ENCODE measurements at regions not wholly inside any gene's neighbourhood (a gene's known extent, or its start where the extent isn't known, plus 50 kb on each side); places are given as distances from the start of the nearest gene placed in this dataset.

DNA sequence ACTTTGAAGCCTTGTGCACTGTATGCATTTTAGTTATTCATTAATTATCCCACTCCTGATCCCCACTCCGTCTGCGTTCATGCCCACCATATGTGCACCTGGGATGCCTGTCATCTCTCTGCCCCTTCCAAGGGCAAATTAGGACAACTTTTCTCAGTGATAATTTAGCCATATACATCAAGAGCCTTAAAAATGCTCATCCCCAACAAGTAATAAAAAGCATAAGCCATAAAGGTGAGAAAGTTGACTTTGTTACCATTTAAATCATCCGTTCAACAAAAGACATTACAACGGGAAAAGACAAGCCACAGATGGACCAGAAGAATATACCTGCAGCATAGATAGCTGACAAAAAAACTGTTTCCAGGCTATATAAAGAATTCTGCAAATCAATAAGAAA, 131.4 kb upstream of the LINGO1 start (continued):
- no peak for TF ChIP-seq SMARCC2 (IDR thresholded peaks at IDR 0.05)
- no peak for TF ChIP-seq ZIK1 (CRISPR knock-in tag; IDR thresholded peaks at IDR 0.05; ENCODE audit: borderline replicate concordance, low read depth)
- no peak for TF ChIP-seq DMAP1 (CRISPR knock-in tag; IDR thresholded peaks at IDR 0.05)

- ATAC-seq (no peak), DNase-seq (ENCODE audit: low spot score) (no peak), FAIRE-seq (no peak)
- intact Hi-C loops (cut with micrococcal nuclease; ENCODE audit: unreplicated experiment) (no loop called here), in situ Hi-C loops (cut with HindIII; ENCODE audit: extremely low pct_ligation_motif_present, low pct_unique_long_range_greater_than_20kb) (no loop called here)
- 23% methylated on average over 15 of the region's 15 CpGs for WGBS (ENCODE audit: low lambda C conversion rate)
- H3K4me3 ChIP-seq (replicated peaks in 1 of 3; ENCODE audit: insufficient read depth in 1 of 3, low read depth in 2 of 3, low read length in 3 of 3): no peak overlapping the region
- no peaks in the 10 kb centered on the region for H3K79me2 ChIP-seq (ENCODE audit: insufficient read depth, low read length)
- no peaks in the 10 kb centered on the region for H4K20me1 ChIP-seq (ENCODE audit: insufficient read depth, low read length)
- POLR2A ChIA-PET: no interaction called here
- no peaks in the 10 kb centered on the region for H3K36me3 ChIP-seq (replicated peaks in 1 of 2; ENCODE audit: control insufficient read depth in 1 of 2, insufficient read depth in 2 of 2, low read length in 2 of 2)
- H3K27ac ChIP-seq (ENCODE audit: extremely low read length, insufficient read depth, low read length): no peak overlapping the region
- H3K9ac ChIP-seq (ENCODE audit: insufficient read depth, low read depth, low read length): no peak overlapping the region
- CTCF ChIA-PET (ENCODE audit: low intra/inter-chr PET ratio, low total read pairs): no interaction called here
- no peak overlapping the region for H2AFZ ChIP-seq (ENCODE audit: low read length)
- peak overlapping the region; percentile 46; the same call in 1 of the 2 replicates for H3K4me2 ChIP-seq (ENCODE audit: low read depth, low read length)
- H3K9me3 ChIP-seq (ENCODE audit: low read length): no peaks in the 10 kb centered on the region
- no TSS peak for BruUV-seq (replicated peaks)
- H3K27me3 ChIP-seq (ENCODE audit: control insufficient read depth in 1 of 2, insufficient read depth in 2 of 2, low read length in 2 of 2): no peaks in the 10 kb centered on the region; a peak in 3 of 5 replicates
- peaks cover 22% of the 10 kb centered on the region for H3K4me1 ChIP-seq (ENCODE audit: insufficient read depth, low read length)
- no peak for TF ChIP-seq ATRX (CRISPR knock-in tag; IDR thresholded peaks at IDR 0.05; ENCODE audit: borderline replicate concordance)
- TF ChIP-seq ZNF564 (CRISPR knock-in tag; IDR thresholded peaks at IDR 0.05): no peak
- TF ChIP-seq POLR2A (IDR thresholded peaks at IDR 0.05; ENCODE audit: insufficient read depth in 1 of 2, low read depth in 2 of 2, low read length in 2 of 2): no peak
- no peak for TF ChIP-seq ZNF142 (CRISPR knock-in tag; IDR thresholded peaks at IDR 0.05)
- TF ChIP-seq, protein P1, sequence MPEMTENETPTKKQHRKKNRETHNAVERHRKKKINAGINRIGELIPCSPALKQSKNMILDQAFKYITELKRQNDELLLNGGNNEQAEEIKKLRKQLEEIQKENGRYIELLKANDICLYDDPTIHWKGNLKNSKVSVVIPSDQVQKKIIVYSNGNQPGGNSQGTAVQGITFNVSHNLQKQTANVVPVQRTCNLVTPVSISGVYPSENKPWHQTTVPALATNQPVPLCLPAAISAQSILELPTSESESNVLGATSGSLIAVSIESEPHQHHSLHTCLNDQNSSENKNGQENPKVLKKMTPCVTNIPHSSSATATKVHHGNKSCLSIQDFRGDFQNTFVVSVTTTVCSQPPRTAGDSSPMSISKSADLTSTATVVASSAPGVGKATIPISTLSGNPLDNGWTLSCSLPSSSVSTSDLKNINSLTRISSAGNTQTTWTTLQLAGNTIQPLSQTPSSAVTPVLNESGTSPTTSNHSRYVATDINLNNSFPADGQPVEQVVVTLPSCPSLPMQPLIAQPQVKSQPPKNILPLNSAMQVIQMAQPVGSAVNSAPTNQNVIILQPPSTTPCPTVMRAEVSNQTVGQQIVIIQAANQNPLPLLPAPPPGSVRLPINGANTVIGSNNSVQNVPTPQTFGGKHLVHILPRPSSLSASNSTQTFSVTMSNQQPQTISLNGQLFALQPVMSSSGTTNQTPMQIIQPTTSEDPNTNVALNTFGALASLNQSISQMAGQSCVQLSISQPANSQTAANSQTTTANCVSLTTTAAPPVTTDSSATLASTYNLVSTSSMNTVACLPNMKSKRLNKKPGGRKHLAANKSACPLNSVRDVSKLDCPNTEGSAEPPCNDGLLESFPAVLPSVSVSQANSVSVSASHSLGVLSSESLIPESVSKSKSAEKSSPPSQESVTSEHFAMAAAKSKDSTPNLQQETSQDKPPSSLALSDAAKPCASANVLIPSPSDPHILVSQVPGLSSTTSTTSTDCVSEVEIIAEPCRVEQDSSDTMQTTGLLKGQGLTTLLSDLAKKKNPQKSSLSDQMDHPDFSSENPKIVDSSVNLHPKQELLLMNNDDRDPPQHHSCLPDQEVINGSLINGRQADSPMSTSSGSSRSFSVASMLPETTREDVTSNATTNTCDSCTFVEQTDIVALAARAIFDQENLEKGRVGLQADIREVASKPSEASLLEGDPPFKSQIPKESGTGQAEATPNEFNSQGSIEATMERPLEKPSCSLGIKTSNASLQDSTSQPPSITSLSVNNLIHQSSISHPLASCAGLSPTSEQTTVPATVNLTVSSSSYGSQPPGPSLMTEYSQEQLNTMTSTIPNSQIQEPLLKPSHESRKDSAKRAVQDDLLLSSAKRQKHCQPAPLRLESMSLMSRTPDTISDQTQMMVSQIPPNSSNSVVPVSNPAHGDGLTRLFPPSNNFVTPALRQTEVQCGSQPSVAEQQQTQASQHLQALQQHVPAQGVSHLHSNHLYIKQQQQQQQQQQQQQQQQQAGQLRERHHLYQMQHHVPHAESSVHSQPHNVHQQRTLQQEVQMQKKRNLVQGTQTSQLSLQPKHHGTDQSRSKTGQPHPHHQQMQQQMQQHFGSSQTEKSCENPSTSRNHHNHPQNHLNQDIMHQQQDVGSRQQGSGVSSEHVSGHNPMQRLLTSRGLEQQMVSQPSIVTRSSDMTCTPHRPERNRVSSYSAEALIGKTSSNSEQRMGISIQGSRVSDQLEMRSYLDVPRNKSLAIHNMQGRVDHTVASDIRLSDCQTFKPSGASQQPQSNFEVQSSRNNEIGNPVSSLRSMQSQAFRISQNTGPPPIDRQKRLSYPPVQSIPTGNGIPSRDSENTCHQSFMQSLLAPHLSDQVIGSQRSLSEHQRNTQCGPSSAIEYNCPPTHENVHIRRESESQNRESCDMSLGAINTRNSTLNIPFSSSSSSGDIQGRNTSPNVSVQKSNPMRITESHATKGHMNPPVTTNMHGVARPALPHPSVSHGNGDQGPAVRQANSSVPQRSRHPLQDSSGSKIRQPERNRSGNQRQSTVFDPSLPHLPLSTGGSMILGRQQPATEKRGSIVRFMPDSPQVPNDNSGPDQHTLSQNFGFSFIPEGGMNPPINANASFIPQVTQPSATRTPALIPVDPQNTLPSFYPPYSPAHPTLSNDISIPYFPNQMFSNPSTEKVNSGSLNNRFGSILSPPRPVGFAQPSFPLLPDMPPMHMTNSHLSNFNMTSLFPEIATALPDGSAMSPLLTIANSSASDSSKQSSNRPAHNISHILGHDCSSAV (CRISPR knock-in tag; IDR thresholded peaks at IDR 0.05; ENCODE audit: borderline replicate concordance): no peak
- no peak for TF ChIP-seq ZNF282 (IDR thresholded peaks at IDR 0.05; ENCODE audit: partially characterized antibody)
- TF ChIP-seq ZNF839 (CRISPR knock-in tag; IDR thresholded peaks at IDR 0.05; ENCODE audit: borderline replicate concordance): no peak
Observed at GRCh38 chr15:77762747-77763355, 130.1 kb upstream of the LINGO1 start.
